ENCODE measurements at regions not wholly inside any gene's neighbourhood (a gene's known extent, or its start where the extent isn't known, plus 50 kb on each side); places are given as distances from the start of the nearest gene placed in this dataset.

DNA sequence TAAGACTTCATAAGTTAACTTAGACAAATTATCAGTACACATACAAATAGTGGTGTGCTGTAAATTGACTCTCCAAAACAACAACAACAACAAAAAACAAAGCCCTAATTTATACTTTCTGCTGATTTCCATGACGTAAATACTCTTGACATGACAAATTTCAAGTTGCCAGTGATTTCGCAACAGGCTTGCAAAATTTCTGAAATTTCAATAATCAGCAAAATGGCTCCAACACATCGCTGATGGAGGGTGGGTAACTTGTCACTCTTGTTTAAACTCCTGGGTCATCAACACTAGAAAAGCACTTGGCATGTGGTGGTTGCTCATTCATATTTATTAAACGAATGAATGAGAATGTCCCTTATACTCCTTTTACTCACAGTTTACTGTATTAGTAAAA lies 205.2 kb upstream of the SATB1 start:
- no peak for DNase-seq (ENCODE audit: low read depth, low spot score)

DNA sequence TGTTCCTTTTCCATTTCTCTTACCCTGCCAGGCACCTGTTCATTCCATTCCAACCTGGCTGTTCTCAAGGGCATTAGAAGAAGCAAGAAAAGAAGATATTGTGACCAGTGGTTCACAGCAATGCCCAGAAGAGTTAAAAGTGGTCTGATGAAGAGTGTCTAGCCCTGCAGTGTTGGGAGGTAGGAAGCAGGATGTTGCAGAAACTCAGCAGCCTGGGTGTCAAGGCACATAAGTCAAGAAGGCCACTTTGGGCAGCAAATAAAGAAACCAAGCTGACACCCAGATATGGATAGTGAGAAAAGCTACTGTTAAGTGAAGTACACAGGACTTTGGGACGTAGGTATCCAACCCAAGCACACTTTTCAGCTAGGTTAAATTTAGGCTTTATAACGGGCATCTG lies 199.9 kb upstream of the SATB1 start:
- no peak for DNase-seq (ENCODE audit: low read depth, low spot score)

DNA sequence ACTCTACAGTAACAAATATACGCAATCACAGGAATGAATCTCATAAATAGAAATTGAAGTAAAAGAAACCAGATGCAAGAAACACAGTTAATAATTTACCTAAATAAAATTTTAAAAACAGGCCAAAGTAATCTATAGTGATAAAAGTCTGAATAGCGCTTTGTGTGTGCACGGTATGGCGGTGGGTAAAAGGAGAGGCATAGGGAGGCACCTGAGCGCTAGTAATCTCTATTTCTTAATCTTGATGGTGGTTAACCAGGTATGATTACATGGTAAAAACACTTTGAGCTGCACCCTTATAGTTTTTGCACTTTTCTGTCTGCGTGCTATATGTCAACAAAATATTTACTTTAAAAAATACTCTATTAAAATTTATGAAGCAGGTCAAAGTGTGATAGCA lies 198.1 kb upstream of the SATB1 start:
- DNase-seq (ENCODE audit: low read depth, low spot score), result no peak

DNA sequence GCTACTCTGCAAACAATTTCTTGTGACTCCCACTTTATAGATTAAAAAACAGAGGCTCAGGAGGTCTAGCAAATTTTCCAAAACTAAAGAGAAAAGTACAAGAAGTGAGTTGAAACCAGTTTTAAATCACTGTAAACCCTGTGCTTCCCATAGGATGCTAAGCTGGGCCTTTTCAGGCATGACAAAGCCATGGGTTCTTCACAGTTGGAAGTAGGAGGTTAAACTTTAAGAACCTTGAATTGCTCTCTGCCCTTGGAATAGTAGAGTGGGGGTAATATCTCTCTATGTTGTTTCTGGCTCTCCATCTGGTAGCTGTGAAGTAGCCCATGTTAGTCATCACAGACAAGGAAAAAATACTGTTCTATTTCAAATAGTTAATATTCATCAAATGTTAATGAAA lies 193.6 kb upstream of the SATB1 start:
- no peak for DNase-seq (ENCODE audit: low read depth, low spot score)

DNA sequence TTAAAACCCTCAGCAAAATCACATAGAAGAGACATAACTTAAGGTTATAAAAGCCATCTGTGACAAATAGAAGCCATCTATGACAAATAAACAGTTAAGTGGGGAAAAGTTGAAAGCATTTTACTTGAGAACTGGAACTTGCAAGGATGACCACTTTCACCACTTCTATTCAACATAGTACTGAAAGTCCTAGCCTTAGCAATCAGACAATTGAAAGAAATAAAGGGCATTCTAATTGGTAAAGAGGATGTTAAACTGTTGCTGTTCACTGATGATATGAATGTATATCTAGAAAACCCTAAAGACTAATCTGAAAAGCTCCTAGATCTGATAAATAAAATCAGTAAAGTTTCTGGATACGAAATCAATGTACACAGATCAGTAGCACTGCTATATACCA lies 186.9 kb upstream of the SATB1 start:
- DNase-seq (ENCODE audit: low read depth, low spot score), result no peak

DNA sequence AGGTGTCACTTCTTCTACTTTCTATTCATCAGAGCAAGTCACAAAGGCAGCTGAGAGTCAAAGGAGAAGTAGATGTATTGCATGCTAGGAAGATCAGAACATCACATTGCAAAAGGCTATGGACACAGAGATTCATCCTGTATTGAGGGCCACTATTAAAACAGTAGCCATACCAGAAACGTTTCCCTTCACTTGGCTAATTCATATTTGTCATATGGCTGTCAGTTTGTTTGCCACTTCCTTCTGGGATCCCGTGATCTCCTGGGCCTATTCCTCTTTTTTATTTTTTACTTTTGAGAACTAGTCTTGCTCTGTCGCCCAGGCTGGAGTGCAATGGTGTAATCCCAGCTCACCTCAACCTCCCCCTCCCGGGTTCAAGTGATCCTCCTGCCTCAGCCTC lies 184.0 kb upstream of the SATB1 start:
- DNase-seq (ENCODE audit: low read depth, low spot score), result no peak

DNA sequence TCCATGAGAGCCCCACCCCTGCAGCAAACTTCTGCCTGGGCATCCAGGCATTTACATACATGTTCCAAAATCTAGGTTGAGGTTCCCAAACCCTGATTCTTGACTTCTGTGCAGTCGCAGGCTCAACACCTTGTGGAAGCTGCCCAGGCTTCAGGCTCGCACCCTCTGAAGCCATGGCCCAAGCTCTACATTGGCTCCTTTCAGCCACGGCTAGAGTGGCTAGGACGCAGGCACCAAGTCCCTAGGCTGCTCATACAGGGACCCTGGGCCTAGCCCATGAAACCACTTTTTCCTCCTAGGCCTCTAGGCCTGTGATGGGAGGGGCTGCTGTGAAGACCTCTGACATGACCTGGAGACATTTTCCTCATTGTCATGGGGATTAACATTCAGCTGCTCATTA lies 172.8 kb upstream of the SATB1 start:
- no peak for DNase-seq (ENCODE audit: low read depth, low spot score)

DNA sequence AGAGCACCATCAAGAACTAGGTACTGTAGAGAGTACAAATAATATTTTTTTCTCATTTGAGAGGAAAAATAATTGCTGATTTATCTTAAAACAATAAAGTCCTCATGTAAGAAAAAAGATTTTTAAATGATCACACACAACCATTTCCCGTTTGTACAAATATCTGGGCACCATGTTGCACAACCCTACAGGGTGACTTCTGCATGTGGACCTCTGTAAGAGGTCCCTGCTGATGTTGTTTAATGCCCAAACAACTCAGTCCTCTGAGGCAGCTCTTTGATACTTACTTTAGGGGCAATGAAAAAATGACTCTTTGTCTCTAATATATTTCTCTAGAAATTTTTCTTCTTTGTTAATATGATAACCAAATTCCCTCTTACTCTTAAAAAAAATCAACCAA lies 168.1 kb upstream of the SATB1 start:
- no peak for DNase-seq (ENCODE audit: low read depth, low spot score)

DNA sequence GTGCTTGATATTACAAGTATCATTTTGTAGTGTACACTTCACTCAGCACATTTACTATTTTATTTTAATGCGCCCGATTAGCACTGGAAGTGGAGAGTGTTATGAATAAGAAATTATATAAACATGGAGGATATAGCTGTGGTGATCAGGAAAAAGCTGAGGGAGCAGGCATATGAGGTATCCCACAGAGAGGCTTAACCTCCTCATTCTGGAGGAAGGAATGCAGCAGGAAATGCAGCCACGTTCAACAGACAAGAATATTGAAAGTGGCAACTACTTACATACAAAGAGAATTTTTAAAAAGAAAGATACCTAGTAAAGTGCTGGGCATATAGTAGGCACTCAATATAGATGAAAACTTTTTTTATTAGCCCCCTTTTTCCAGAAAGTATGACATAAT lies 166.0 kb upstream of the SATB1 start:
- DNase-seq (ENCODE audit: low read depth, low spot score), result no peak

DNA sequence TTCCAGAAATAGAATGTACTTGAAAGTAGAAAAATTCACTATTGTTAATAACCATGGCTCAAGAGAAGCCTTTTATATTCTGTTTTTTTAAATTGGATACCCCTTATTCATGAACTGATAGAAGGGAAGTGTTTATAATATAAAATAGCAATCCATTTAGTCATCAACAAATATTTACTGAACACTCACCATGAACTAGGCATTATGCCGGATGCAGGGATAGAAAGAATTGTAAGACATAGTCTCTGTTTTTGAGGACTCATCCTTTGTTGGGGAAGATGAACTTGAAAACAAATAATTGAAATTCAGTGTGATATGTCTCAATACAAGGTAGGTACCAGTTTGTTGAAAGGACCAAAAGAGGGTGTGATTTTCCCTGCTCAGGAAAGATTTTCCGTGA lies 160.9 kb upstream of the SATB1 start:
- no peak for DNase-seq (ENCODE audit: low read depth, low spot score)

DNA sequence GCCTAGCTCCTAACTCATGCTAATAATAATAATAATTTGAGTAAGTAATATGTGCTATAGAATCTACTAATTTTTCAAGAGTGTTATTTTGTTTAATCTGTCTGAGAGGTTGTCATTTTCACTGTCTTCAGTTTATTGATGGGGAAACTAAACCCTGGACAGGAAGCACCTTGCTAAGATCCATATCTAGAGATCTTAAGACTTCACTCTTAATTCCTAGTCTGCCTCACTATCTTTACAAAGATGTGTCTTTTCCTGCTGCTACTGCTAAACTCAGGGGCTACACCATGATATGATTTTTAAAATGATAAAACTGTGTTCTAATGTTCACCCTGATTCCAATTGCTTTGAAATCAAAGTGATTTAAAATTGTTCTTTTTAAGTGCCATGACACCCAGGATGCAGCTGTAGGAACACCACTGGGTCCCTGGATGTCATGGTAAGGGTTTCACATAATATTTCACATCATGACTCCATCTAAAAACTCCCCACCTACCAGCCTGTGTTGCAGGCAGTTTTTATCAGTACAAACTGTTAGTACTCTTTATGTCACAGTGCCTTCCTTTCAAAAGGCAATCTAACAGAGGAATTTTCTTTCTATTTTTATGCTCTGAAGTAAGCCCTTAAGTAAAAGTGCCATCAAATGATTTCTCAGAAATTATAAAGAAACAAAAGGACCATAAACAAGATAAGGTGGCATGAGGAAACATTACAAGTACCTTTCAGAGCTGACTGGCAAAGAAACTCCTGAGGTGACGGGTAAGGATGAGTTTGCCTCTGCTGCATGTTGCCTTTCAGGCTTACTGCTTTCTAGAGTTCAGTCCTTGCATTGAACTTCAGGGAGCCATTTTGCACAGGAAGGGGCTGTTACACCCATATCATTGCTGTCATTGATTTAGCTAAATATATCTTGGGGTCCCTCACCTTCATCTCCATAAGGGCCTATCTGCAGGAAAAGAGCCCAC lies 160.1 kb upstream of the SATB1 start:
- no peak for DNase-seq (ENCODE audit: low read depth, low spot score)

DNA sequence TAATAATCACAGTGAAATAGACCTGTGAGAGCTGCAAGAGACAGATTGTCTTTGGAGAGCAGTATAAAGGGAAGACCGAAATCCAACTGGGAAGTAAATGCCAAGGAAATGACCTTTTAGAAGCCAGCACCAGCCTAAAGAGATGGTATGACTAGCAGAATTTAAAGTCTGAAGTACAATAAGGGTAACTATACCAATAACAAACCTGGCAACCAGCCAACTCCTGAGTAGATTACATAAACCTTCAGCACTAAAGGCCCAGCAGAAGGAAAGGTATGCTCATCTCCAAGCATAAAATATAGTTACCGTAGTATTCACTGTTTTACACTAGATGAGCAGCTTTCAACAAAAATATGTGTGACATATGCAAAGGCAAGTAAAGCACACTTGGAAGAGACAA lies 155.1 kb upstream of the SATB1 start:
- DNase-seq (ENCODE audit: low read depth, low spot score), result no peak

DNA sequence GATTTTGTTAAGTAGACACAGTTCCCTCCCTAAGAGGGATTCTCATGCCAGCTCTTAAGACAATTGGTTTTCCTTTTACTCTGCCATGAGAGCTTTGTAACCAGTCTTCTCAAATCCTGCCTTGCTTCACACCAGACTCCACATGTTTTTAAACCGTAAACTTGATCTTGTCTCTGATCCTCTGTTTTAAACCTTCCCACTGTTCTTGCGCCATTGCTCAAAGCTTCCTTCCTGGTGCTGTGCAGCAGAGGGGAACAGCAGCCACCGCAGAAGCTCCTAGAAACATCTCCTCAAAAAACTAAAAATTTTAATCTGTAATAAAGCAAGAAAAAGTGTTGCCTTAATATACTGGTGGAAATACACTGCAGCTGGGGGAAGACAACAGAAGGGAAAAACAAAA lies 154.5 kb upstream of the SATB1 start:
- no peak for DNase-seq (ENCODE audit: low read depth, low spot score)

DNA sequence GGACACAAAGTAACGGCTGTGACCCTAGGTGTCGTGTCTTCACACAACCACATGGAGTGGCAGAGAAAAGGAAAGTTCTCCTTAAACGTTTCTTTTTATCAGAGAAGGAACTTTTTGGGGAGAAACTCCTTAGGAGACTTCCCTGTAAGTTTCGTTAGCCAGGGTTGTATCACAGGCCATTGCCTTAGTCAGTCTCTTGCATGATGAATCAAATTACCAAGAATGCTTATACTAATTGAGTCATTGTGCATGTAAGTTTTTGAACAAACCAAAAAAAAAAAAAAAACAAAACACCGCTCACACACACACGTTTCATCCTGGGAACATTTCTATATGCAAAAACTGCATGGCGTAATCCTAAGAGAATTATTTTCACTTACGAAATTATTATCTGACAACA lies 150.4 kb upstream of the SATB1 start:
- no peak for DNase-seq (ENCODE audit: low read depth, low spot score)

DNA sequence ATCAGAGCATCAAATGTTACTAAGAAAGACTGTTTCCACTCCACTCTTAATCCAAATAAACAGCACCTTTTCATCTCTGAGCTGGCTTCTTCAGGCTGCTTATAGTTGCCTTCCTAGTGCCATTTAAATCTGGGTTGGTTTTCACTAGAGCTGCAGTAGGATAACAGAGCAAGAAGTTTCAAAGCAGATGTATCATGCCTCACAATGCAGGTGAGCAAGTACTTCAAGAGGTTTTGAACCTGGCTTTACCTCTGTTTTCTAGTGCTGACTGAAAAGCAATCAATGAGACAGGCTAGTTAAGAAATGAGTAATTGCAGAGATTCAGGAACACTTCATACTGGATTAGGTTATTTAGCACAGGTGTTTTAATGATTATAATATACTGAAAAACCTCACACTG lies 147.7 kb upstream of the SATB1 start:
- DNase-seq (ENCODE audit: low read depth, low spot score), result no peak

DNA sequence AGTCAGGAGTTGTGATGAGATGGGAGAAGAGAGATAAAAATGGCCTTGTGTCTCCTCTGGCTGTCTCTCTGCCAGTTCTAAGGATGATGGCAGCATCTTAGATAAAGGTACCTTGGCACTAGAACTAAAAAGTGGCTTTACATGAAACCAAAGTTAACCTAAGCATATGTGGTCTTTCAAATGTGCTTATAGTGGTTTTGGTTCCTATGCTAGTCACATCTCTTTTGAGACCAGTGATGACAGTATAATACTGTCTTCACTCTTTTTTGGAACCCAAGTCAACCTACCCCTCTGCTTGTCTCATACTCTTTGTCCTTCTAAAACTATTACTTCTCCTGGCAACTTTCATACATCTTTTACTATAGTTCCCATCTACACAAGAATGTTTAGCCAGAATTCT lies 142.2 kb upstream of the SATB1 start:
- DNase-seq (ENCODE audit: low read depth, low spot score), result no peak

DNA sequence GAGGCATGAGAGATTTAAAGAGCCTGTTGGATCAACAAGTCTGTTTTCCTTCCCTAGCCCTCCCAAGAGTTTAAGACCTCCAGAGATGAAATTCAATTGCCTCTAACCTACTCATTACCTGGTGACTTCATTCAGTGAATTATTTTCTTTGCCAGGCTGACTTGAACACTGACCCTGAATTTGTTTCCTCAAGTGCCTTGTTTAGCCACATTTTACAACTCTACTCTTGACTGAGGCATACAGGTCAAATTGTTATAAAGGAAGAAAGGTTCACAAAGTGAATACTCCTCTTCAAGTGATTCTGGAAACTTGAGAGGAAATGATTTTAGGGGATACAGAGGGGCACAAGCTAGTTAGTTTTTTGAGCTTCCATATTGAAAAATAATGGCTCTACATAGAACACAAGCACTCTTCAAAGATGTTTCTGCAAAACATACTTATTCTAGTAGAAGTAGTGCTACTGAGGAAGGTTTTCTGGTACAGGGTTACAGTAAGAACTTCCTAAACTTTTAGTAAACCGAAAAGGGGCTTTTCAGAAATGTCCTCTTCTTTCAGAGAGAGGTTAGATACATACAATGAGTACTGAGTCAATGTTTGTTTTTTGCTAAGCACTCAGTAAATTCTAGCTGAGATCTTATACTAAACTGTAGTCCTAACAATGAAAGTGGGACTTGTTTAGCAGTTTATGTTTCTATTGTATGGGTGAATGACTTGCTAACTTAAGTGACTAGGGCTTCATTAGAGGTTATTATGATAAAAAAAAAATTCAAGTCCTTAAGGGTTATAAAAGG lies 137.4 kb upstream of the SATB1 start:
- no peak for DNase-seq (ENCODE audit: low read depth, low spot score)

DNA sequence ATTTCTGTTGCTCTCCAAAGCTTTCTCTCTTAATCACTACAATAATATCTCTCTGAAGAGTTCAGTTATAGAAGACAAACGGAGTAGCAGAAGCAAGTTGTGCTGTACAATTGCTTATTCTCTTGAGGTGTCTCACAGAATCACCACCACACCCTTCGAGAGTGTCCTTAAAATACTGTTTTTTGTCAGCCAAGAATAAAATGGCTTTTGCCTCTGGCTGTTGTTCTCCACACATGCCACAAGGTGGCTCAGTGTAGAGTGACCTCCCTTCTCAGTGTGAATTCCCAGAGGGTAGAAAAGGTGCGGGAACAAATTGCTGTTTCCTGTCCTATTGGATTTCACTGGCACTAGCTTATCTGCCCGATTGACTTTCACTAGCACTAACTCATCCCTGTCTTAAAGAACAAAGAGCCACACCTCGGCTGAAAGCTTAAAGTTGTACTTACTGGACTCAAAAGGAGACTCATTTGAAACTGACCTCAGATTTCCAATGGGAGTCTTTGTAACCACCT lies 134.2 kb upstream of the SATB1 start:
- no peak for DNase-seq (ENCODE audit: low read depth, low spot score)

DNA sequence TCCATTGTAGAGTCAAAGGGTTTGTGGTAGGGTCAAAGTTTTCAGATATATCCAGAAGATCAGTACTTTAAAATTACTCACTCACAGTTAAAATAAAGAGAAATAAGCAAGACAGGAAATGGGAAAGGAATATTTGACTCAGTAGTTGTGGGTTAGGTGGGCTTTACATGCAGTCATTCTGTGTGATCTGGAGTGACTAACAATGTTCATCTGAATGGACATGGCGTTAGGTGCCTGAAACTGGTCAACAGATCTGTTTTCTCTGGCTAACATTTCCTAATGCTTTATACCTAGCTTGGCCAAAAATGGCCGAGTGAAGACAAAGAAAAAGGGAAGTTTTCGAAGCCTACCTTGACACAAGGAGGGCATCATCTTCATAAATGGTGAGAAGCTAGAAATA lies 133.4 kb upstream of the SATB1 start:
- no peak for DNase-seq (ENCODE audit: low read depth, low spot score)

DNA sequence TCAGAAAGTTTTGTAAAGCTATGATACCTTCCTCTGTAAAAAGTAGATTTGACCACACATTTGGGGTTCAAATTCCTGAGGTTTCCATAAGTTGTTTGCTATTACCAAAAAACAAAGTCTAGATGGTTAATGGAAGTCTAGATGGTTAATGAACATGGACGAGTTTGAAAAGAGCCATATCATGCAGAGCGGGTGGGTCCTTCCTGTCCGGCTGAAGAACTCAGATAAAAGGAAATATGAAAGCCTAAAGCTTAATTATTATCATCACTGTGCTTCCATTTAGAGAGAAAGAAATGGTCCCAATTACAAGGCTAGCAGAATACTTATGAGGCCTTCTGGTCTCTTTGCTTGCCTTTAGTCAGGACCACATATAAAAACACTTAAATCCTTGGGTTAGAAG lies 132.1 kb upstream of the SATB1 start:
- DNase-seq (ENCODE audit: low read depth, low spot score), result no peak

DNA sequence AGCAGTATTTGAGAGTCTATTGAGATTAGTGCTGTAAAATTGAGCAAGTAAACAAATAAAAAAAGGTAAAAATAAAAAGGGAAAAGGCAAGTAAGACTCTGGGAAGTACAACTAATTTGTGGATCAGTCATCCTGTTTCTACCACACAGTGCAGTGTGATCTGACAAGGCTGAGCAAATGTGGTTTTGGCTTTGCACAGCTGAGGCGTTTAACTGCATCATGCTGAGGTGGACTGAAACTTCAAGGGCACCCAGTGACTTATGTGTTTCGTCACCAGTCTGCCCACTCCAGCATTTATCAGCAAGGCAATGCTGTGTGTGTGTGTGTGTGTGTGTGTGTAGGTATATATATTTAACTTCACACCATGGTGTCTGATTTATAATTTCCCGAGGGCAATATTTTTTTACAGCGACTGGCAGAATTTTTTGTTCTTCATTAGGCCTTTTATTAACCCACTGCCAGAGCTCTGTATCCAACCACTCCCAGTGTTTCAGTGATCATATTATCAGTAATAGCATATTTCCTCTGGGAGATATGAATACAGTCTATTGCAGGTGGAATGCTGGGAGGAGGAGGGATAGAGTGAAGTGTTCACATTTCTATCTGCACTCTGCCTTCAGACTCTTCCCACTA lies 131.5 kb upstream of the SATB1 start:
- DNase-seq (ENCODE audit: low read depth, low spot score), result peak; percentile 19

DNA sequence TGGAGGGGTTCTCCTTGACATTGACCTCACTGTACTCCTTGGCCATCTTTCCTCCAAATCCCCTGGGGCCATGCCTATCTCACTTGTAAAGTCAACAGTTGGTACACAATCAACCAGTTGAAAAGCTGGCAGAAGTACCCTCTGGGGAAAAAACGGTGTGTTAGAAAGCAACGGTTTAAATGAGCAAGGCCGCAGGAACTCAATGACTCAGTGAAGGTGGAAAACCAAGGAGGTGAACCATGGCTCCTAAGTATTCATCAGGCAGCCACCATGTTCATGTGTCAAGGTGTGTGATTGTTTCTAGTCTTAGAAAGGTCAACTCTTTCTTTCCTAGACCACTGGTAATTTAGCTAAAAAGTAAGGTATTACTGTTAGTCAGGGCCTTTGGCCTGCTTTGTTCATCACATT lies 130.9 kb upstream of the SATB1 start:
- DNase-seq (ENCODE audit: low read depth, low spot score), result no peak
